GM21723 (cell line): ENCODE measurements at regions not wholly inside any gene's neighbourhood (a gene's known extent, or its start where the extent isn't known, plus 50 kb on each side); places are given as distances from the start of the nearest gene placed in this dataset.
A peak's percentile ranks its signal among the peaks of the same experiment; 100 is the strongest.
"Not testable (repeated sequence)": the region's sequence is repeated elsewhere in the genome, so short reads cannot be mapped to it uniquely, and the experiment has no call there.

Experiments used
- ATAC-seq: cut with Tn5 transposase; IDR thresholded peaks from one replicate; pipeline ENCODE4 v1.9.1; 2021; ENCODE audit warnings: mild to moderate bottlenecking, moderate library complexity; ENCODE audit not compliant: unreplicated experiment

GRCh38 chr20:1845163-1845523 is 50.1 kb upstream of the SIRPA start:
- no peak for ATAC-seq

GRCh38 chr20:1844325-1845162 is 50.7 kb upstream of the SIRPA start:
- ATAC-seq, result peak; percentile 95

- no peak for ATAC-seq
Measured at GRCh38 chr20:1842281-1842680, 52.9 kb upstream of the SIRPA start.

- no peak for ATAC-seq
Measured at GRCh38 chr20:1841554-1842140, 53.6 kb upstream of the SIRPA start.

- no peak for ATAC-seq
Measured at GRCh38 chr20:1840817-1841553, 54.2 kb upstream of the SIRPA start.

GRCh38 chr20:1839376-1840317 is 55.6 kb upstream of the SIRPA start:
- ATAC-seq, result not testable (repeated sequence)

GRCh38 chr20:1838556-1839279 is 56.5 kb upstream of the SIRPA start:
- no peak for ATAC-seq

GRCh38 chr20:1835186-1836035 is 59.8 kb upstream of the SIRPA start:
- ATAC-seq, result no peak

GRCh38 chr20:1833728-1834726 is 61.2 kb upstream of the SIRPA start:
- no peak for ATAC-seq

GRCh38 chr20:1833216-1833615 is 62.0 kb upstream of the SIRPA start:
- no peak for ATAC-seq

GRCh38 chr20:1832634-1833033 is 62.6 kb upstream of the SIRPA start:
- no peak for ATAC-seq

- no peak for ATAC-seq
Measured at GRCh38 chr20:1831606-1832005, 63.6 kb upstream of the SIRPA start.

- ATAC-seq, result no peak
Measured at GRCh38 chr20:1831096-1831495, 64.1 kb upstream of the SIRPA start.

- ATAC-seq, result no peak
Measured at GRCh38 chr20:1830240-1830639, 65.0 kb upstream of the SIRPA start.

GRCh38 chr20:1829531-1829930 is 65.7 kb upstream of the SIRPA start:
- ATAC-seq, result no peak

- ATAC-seq, result no peak
Measured at GRCh38 chr20:1828786-1829131, 66.4 kb upstream of the SIRPA start.

GRCh38 chr20:1827974-1828785 is 67.0 kb upstream of the SIRPA start:
- no peak for ATAC-seq
